ENCODE measurements at regions not wholly inside any gene's neighbourhood (a gene's known extent, or its start where the extent isn't known, plus 50 kb on each side); places are given as distances from the start of the nearest gene placed in this dataset.

GRCh38 chr3:193903966-193904365, 232.0 kb upstream of the HES1 start:
- no peaks in the 10 kb centered on the region for H3K79me2 ChIP-seq (ENCODE audit: control insufficient read depth, insufficient read depth, low read length)
- no peak for TF ChIP-seq EZH2 (IDR thresholded peaks at IDR 0.05; ENCODE audit: low read length)
- TF ChIP-seq, protein P1, sequence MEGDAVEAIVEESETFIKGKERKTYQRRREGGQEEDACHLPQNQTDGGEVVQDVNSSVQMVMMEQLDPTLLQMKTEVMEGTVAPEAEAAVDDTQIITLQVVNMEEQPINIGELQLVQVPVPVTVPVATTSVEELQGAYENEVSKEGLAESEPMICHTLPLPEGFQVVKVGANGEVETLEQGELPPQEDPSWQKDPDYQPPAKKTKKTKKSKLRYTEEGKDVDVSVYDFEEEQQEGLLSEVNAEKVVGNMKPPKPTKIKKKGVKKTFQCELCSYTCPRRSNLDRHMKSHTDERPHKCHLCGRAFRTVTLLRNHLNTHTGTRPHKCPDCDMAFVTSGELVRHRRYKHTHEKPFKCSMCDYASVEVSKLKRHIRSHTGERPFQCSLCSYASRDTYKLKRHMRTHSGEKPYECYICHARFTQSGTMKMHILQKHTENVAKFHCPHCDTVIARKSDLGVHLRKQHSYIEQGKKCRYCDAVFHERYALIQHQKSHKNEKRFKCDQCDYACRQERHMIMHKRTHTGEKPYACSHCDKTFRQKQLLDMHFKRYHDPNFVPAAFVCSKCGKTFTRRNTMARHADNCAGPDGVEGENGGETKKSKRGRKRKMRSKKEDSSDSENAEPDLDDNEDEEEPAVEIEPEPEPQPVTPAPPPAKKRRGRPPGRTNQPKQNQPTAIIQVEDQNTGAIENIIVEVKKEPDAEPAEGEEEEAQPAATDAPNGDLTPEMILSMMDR (optimal IDR thresholded peaks at IDR 0.05 in 1 of 3, IDR thresholded peaks at IDR 0.05 in 1 of 3, conservative IDR thresholded peaks at IDR 0.05 in 1 of 3; ENCODE audit: extremely low read depth in 1 of 3, insufficient read depth in 2 of 3, low read length in 3 of 3), result no peak
- DNase-seq (ENCODE audit: low read depth, low spot score), result no peak
- dilution Hi-C loops (cut with MboI; ENCODE audit: extremely low pct_ligation_motif_present, low sequenced_read_pairs), result no loop called here
- no peak overlapping the region for H3K4me3 ChIP-seq (ENCODE audit: control insufficient read depth in 2 of 3, extremely low read depth in 1 of 3, insufficient read depth in 2 of 3, low read depth in 1 of 3, low read length in 3 of 3)
- no peak for FAIRE-seq
- H3K9me1 ChIP-seq (ENCODE audit: control insufficient read depth, extremely low read depth, insufficient read depth, low read length), result no peaks in the 10 kb centered on the region
- no peak overlapping the region for H3K27ac ChIP-seq (ENCODE audit: control insufficient read depth, insufficient read depth, low read length)
- no peak overlapping the region for H2AFZ ChIP-seq (ENCODE audit: control insufficient read depth, low read length)
- no peaks in the 10 kb centered on the region for H3K4me1 ChIP-seq (ENCODE audit: control insufficient read depth, extremely low read depth, insufficient read depth, low read length)
- H3K36me3 ChIP-seq (ENCODE audit: control insufficient read depth in 2 of 2, extremely low read depth in 1 of 2, insufficient read depth in 2 of 2, low read length in 2 of 2), result no peaks in the 10 kb centered on the region
- no peak overlapping the region for H3K9ac ChIP-seq (ENCODE audit: control insufficient read depth, extremely low read depth, insufficient read depth, low read length)
- H3K27me3 ChIP-seq (ENCODE audit: control insufficient read depth, extremely low read depth, insufficient read depth, low read length), result peaks cover 14% of the 10 kb centered on the region
- no peak overlapping the region for H3K4me2 ChIP-seq (ENCODE audit: control insufficient read depth, extremely low read depth, insufficient read depth, low read depth, low read length)
- H3K9me3 ChIP-seq (ENCODE audit: control insufficient read depth, low read depth, low read length), result peaks cover 3% of the 10 kb centered on the region
- no peaks in the 10 kb centered on the region for H4K20me1 ChIP-seq (ENCODE audit: control insufficient read depth, extremely low read depth, insufficient read depth, low read length)

DNA sequence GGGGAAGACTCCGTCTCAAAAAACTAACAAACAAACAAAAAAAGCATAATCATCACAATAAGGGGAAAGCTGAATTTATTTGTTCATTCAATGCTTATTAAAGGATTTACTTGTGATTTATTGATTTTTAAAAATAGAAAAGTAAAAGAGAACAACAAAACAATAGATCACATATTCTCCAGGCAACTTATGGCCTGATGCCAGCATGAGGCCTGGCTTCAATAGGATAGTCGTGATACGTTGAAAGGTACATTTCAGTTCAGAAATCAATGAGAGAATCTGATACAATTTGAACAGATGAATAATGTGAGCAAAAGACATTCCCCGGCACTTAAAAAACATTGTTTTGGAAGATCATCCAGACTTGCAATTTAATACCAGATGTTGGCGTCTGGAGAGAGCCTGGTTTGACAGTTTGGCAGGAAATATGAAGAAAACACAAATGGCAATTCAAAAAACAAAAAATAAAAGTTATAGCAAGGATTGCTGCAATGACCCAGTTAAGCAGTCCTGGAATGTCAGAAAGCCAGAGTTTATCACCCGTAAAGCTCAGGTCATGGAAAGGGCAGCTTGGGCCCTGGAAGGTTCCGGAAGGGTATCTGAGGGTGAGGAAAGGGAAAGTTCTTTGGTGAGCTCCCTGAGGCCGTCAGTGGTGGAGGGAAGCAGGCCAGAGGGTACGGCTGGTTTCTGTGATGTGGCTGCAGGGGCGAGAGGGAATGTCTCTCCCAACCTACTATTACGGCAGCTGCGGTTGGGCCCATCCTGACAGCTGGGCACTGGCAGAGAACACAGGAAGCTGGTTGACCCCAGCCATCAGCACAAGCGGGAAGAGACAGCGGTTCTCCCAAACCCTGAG, 230.2 kb upstream of the HES1 start:
- Histone ChIP-seq H3K9me1 (ENCODE audit: control insufficient read depth, extremely low read depth, insufficient read depth, low read length) (no peaks in the 10 kb centered on the region), H3K36me3 (ENCODE audit: control insufficient read depth in 2 of 2, extremely low read depth in 1 of 2, insufficient read depth in 2 of 2, low read length in 2 of 2) (no peaks in the 10 kb centered on the region), H4K20me1 (ENCODE audit: control insufficient read depth, extremely low read depth, insufficient read depth, low read length) (no peaks in the 10 kb centered on the region), H3K4me2 (ENCODE audit: control insufficient read depth, extremely low read depth, insufficient read depth, low read depth, low read length) (no peak overlapping the region), H3K27me3 (ENCODE audit: control insufficient read depth, extremely low read depth, insufficient read depth, low read length) (peaks cover 14% of the 10 kb centered on the region), H2AFZ (ENCODE audit: control insufficient read depth, low read length) (no peak overlapping the region), H3K4me1 (ENCODE audit: control insufficient read depth, extremely low read depth, insufficient read depth, low read length) (no peaks in the 10 kb centered on the region), H3K27ac (ENCODE audit: control insufficient read depth, insufficient read depth, low read length) (no peak overlapping the region), H3K9ac (ENCODE audit: control insufficient read depth, extremely low read depth, insufficient read depth, low read length) (no peak overlapping the region), H3K79me2 (ENCODE audit: control insufficient read depth, insufficient read depth, low read length) (no peaks in the 10 kb centered on the region), H3K4me3 (ENCODE audit: control insufficient read depth in 2 of 3, extremely low read depth in 1 of 3, insufficient read depth in 2 of 3, low read depth in 1 of 3, low read length in 3 of 3) (no peak overlapping the region), H3K9me3 (ENCODE audit: control insufficient read depth, low read depth, low read length) (peaks cover 3% of the 10 kb centered on the region)
- DNase-seq (ENCODE audit: low read depth, low spot score) (no peak), FAIRE-seq (no peak)
- dilution Hi-C loops (cut with MboI; ENCODE audit: extremely low pct_ligation_motif_present, low sequenced_read_pairs), result no loop called here
- no peak for TF ChIP-seq EZH2 (IDR thresholded peaks at IDR 0.05; ENCODE audit: low read length)
- TF ChIP-seq, protein P1 (optimal IDR thresholded peaks at IDR 0.05 in 1 of 3, IDR thresholded peaks at IDR 0.05 in 1 of 3, conservative IDR thresholded peaks at IDR 0.05 in 1 of 3; ENCODE audit: extremely low read depth in 1 of 3, insufficient read depth in 2 of 3, low read length in 3 of 3), result no peak

Data from keratinocyte (primary cell).